PC-3 (cell line): ENCODE measurements at regions not wholly inside any gene's neighbourhood (a gene's known extent, or its start where the extent isn't known, plus 50 kb on each side); places are given as distances from the start of the nearest gene placed in this dataset.

Source experiments
- CTCF ChIP-seq: fragments of 300-600 bp; sonication (generic); conservative IDR thresholded peaks from 2 replicates; pipeline ENCODE4 v1.5.1; 2017; ENCODE audit warnings: antibody characterized with exemption, low read depth, mild to moderate bottlenecking, low read length
- EZH2phosphoT487 ChIP-seq: fragments of 300-600 bp; sonication (generic); IDR thresholded peaks from 2 replicates; pipeline ENCODE4 v1.6.1; 2018; ENCODE audit warnings: mild to moderate bottlenecking, antibody characterized with exemption, low read length, borderline replicate concordance

- no peak for TF ChIP-seq CTCF
- no peak for TF ChIP-seq EZH2phosphoT487
Observed at GRCh38 chr1:102262994-102263393, 266.3 kb upstream of the OLFM3 start.
